Prostate gland (tissue), 2 donors: ENCODE measurements at regions not wholly inside any gene's neighbourhood (a gene's known extent, or its start where the extent isn't known, plus 50 kb on each side); places are given as distances from the start of the nearest gene placed in this dataset.
"Not testable (repeated sequence)": the region's sequence is repeated elsewhere in the genome, so short reads cannot be mapped to it uniquely, and the experiment has no call there.

Experiments used
- DNase-seq: peaks from one replicate; pipeline ENCODE4 v3.0.0-alpha.2; 2019; ENCODE audit warnings: low spot score
- H3K27ac ChIP-seq, 2 donors: fragments of 200-600 bp; sonication (generic); 2 replicates each; pipeline ENCODE4 v1.5.1; 2017 to 2019
- H3K27me3 ChIP-seq: fragments of 200-600 bp; sonication (generic); replicated peaks from 2 replicates; pipeline ENCODE4 v1.5.1; 2019; ENCODE audit not compliant: insufficient read depth
- H3K36me3 ChIP-seq, 2 donors: fragments of 200-600 bp; sonication (generic); 1 replicate in 1 of 2; 2 replicates in 1 of 2; pipeline versions ENCODE4 v1.5.1 to v1.8.1; 2017 to 2019
- H3K4me1 ChIP-seq: fragments of 200-600 bp; sonication (generic); replicated peaks from 2 replicates; pipeline ENCODE4 v1.5.1; 2019
- H3K4me3 ChIP-seq, 2 donors: fragments of 200-600 bp; sonication (generic); 2 replicates each; pipeline ENCODE4 v1.5.1; 2017 to 2019
- H3K9me3 ChIP-seq: fragments of 200-600 bp; sonication (generic); 2 replicates; pipeline ENCODE4 v1.5.1; 2017
- POLR2A ChIP-seq: fragments of 450-650 bp; IDR thresholded peaks from one replicate; pipeline ENCODE4 v1.6.1; 2016; ENCODE audit warnings: antibody characterized with exemption, mild to moderate bottlenecking
- POLR2AphosphoS5 ChIP-seq: sonication (generic); formaldehyde crosslinking; IDR thresholded peaks from one replicate; pipeline ENCODE4 v1.6.1; 2017; ENCODE audit warnings: antibody characterized with exemption
- WGBS: methylation state at CpG from one replicate; pipeline ENCODE4 v1.1.5; 2018; 5-methylcytosine and 5-hydroxymethylcytosine counted together
- intact Hi-C: fragments of 100-400 bp; cut with DNase I; formaldehyde crosslinking; loops from one replicate; pipeline ENCODE4 v1.14.2; 2022
- TF ChIP-seq, protein P1 (sequence below), 4 experiments: fragments of 200-600 bp in 2 of 4; fragments of 450-650 bp in 2 of 4; sonication (generic) in 2 of 4; IDR thresholded peaks; 1 replicate in 3 of 4; 2 replicates in 1 of 4; pipeline ENCODE4 v1.5.1; 2016 to 2019; ENCODE audit warnings: antibody characterized with exemption in 4 of 4, mild to moderate bottlenecking in 2 of 4, moderate library complexity in 2 of 4

DNA sequence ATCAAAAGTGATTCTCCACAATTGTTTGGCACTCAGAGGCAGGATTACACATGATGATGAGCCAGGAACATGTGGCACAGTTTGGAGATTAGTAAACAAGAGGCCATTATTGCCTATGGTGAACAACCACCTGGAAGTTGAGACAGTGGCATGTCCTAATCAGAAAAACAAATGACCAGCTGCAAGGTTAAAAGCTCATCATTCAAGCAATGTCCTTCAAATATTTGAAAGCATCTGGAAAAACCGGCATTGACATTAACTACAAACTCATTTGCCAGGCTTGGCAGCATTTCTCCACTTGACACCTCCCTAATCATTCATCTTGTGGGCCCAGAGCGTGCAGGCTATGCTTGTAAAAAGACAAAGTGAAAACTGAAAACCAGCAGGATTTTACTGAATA is 80.6 kb upstream of the MEGF10 start:
- DNase-seq = no peak

DNA sequence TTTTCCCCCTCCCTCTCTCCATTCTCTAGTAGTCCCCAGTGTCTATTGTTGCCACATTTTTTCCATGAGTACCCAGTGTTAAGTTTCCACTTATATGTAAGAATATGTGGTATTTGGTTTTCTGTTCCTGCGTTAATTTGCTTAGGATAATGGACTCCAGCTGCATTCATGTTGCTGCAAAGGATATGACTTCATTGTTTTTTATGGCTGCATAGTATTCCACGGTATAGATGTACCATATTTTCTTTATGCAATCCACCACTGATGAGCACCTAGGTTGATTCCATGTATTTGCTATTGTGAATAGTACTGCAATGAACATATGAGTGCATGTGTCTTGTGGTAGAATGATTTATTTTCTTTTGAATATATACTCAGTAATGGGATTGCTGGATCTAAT is 77.4 kb upstream of the MEGF10 start:
- intact Hi-C loops = no loop called here
- TF ChIP-seq POLR2AphosphoS5 (no peak), POLR2A (no peak)
- TF ChIP-seq, protein P1, sequence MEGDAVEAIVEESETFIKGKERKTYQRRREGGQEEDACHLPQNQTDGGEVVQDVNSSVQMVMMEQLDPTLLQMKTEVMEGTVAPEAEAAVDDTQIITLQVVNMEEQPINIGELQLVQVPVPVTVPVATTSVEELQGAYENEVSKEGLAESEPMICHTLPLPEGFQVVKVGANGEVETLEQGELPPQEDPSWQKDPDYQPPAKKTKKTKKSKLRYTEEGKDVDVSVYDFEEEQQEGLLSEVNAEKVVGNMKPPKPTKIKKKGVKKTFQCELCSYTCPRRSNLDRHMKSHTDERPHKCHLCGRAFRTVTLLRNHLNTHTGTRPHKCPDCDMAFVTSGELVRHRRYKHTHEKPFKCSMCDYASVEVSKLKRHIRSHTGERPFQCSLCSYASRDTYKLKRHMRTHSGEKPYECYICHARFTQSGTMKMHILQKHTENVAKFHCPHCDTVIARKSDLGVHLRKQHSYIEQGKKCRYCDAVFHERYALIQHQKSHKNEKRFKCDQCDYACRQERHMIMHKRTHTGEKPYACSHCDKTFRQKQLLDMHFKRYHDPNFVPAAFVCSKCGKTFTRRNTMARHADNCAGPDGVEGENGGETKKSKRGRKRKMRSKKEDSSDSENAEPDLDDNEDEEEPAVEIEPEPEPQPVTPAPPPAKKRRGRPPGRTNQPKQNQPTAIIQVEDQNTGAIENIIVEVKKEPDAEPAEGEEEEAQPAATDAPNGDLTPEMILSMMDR (IDR thresholded peaks at IDR 0.05) = no peak

More for the DNA sequence above, 80.6 kb upstream of the MEGF10 start:
- intact Hi-C loops = no loop called here
- Histone ChIP-seq H3K27ac (no peak overlapping the region), H3K9me3 (no peaks in the 10 kb centered on the region), H3K36me3 (no peaks in the 10 kb centered on the region), H3K27me3 (no peaks in the 10 kb centered on the region), H3K4me3 (no peak overlapping the region), H3K4me1 (no peaks in the 10 kb centered on the region)
- TF ChIP-seq, protein P1 (IDR thresholded peaks at IDR 0.05) = no peak
- TF ChIP-seq POLR2AphosphoS5 (no peak), POLR2A (no peak)
- 18% methylated on average over 2 of the region's 2 CpGs for WGBS

GRCh38 chr5:127216143-127216542 is 74.5 kb upstream of the MEGF10 start:
- H3K4me3 ChIP-seq = no peak overlapping the region
- no peak for TF ChIP-seq POLR2AphosphoS5
- no peak for TF ChIP-seq POLR2A
- TF ChIP-seq, protein P1 (IDR thresholded peaks at IDR 0.05) = no peak
- H3K9me3 ChIP-seq = no peaks in the 10 kb centered on the region
- no peaks in the 10 kb centered on the region for H3K4me1 ChIP-seq
- intact Hi-C loops = no loop called here
- WGBS = 82% methylated on average over 2 of the region's 2 CpGs
- no peaks in the 10 kb centered on the region for H3K27me3 ChIP-seq
- H3K27ac ChIP-seq = no peak overlapping the region
- no peak for DNase-seq
- no peaks in the 10 kb centered on the region for H3K36me3 ChIP-seq

More for the DNA sequence above, 77.4 kb upstream of the MEGF10 start:
- Histone ChIP-seq H3K9me3 (no peaks in the 10 kb centered on the region), H3K4me3 (no peak overlapping the region), H3K27me3 (no peaks in the 10 kb centered on the region), H3K27ac (no peak overlapping the region), H3K4me1 (no peaks in the 10 kb centered on the region), H3K36me3 (no peaks in the 10 kb centered on the region)
- 92% methylated on average over 2 of the region's 2 CpGs for WGBS
- no peak for DNase-seq

GRCh38 chr5:127216898-127217675 is 73.5 kb upstream of the MEGF10 start:
- Histone ChIP-seq H3K36me3 (no peaks in the 10 kb centered on the region), H3K4me1 (no peaks in the 10 kb centered on the region), H3K9me3 (no peaks in the 10 kb centered on the region), H3K27ac (no peak overlapping the region), H3K27me3 (no peaks in the 10 kb centered on the region), H3K4me3 (no peak overlapping the region)
- intact Hi-C loops = no loop called here
- WGBS = 91% methylated on average over 3 of the region's 3 CpGs
- no peak for TF ChIP-seq POLR2AphosphoS5
- no peak for TF ChIP-seq POLR2A
- no peak for DNase-seq

DNA sequence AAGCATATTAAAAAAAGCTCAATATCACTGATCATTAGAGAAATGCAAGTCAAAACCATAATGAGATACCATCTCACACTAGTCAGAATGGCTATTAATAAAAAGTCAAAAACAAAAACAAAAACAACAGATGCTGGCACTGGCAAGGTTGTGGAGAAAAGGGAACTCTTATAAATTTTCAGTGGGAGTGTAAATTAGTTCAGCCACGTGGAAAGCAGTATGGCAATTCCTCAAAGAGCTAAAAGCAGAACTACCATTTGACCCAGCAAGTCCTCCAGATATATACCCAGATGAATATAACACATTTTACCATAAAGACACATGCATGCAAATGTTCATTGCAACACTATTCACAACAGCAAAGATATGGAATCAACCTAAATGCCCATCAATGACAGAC is 68.7 kb upstream of the MEGF10 start:
- H3K4me1 ChIP-seq, H3K4me3 ChIP-seq, DNase-seq, H3K36me3 ChIP-seq, H3K27ac ChIP-seq, intact Hi-C loops, H3K9me3 ChIP-seq, H3K27me3 ChIP-seq: not testable (repeated sequence)
- 52% methylated on average over 1 of the region's 1 CpG for whole genome bisulfite sequencing

- H3K4me1 ChIP-seq, H3K4me3 ChIP-seq, H3K9me3 ChIP-seq, H3K27me3 ChIP-seq, intact Hi-C loops, H3K36me3 ChIP-seq, H3K27ac ChIP-seq, DNase-seq: not testable (repeated sequence)
- 75% methylated on average over 1 of the region's 1 CpG for WGBS
These were observed 67.9 kb upstream of the MEGF10 start for GRCh38 chr5:127222571-127223156.
